GM21360 (cell line): ENCODE measurements at regions not wholly inside any gene's neighbourhood (a gene's known extent, or its start where the extent isn't known, plus 50 kb on each side); places are given as distances from the start of the nearest gene placed in this dataset.

ENCODE experiments used
- ATAC-seq: cut with Tn5 transposase; IDR thresholded peaks from one replicate; pipeline ENCODE4 v1.9.1; 2021; ENCODE audit warnings: mild to moderate bottlenecking, moderate library complexity; ENCODE audit not compliant: unreplicated experiment

DNA sequence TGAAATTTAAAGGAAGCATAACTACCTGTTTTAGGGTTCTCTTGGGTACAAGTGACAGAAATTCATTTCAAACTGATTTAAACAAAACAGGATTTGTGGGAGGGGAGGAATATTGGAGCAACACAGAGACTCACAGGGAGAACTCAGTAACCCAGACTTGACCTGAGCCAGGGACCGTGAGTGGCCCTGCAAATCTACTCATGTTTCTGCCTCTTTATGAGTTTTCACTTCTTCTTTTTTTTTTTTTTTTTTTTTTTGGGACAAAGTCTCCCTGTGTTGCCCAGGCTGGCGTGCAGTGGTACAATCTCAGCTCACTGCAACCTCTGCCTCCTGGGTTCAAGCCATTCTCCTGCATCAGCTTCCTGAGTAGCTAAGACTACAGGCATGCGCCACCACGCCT is 405.6 kb upstream of the ZNF608 start:
- ATAC-seq: no peak

DNA sequence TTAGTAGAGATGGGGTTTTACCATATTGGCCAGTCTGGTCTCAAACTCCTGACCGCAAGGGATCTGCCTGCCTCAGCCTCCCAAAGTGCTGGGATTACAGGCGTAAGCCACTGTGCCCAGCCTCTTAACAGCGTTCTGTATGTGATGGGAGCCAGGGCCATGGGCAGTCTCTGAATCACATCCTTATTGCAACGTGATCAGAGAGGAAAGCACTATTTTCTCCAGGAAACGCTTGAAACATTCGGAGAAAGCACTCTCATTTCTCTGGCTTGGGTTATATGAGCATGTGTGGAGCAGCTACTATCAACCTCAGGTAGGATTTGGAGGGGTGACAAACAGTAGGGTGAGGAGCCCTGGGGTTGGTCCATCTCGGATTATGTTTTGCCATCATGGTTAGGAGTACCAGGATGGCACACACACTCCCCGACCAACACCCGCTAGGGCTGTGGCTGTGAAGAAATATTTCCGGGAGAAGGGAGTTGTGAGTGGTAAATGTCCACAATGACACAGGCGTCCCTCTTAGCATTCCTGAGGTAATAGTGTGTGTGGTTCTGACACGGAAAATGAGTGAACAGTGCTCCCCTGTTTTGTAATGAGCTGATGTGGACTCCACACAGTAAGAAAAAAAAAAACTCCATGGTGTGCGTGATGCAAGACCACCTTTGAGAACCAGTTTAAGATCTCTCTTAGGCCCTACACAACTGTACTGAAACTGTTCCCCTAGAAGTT is 406.2 kb upstream of the ZNF608 start:
- ATAC-seq: no peak

DNA sequence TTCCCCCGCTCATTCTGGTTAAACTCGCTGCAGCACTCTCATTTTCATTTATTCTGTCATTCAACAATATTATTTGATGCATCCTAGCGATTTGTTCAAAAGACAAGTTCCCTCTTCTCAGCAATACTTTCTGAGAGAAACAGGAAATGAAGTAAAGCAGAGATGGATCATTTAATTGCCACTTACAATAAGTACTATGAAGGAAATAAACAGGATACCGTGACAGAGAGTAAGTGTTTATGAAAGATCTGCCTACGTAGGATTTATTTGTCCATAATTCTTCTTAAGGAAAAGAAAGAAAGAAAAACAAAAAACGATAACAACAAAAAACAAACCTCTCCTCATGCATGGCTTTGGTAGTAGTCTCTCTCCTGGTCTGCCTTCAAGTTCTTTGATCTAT is 406.8 kb upstream of the ZNF608 start:
- ATAC-seq: no peak

DNA sequence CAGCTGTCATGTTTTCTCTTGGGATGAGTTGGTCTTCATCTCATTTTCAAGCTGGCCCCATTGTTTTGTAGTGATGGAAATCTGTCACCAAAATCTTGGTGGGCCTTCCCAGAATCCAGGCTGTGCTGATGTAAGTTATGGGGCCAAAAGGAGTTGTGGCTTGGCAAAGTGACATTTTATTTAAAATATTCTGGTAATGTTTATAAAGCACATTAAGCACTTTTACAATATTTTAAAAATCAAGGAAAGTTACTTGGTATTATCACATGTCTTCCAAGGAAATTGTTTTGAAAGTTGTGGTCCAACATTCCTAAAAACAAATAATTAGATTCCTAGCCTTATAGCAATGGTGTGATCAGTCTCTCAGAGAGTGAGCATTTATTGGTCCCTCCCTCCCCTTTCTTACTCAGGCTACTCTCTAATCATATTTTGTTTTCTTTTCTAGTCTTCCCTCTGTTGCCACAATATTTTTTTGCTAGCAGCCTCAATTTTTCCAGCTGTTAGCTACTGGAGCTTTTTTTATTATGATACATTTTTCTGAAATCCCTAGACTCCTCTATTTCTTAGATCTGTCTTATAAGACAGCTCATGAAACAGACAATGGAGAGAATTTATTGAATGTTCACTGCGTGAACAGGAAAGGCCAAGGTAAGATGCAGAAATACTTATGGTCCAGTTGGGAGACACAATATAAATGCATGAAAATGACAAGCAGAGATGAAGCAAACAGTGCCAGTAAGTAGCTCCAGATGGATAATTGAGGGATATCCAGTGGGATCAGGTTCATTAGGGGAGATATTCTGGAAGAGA is 408.1 kb upstream of the ZNF608 start:
- no peak for ATAC-seq

DNA sequence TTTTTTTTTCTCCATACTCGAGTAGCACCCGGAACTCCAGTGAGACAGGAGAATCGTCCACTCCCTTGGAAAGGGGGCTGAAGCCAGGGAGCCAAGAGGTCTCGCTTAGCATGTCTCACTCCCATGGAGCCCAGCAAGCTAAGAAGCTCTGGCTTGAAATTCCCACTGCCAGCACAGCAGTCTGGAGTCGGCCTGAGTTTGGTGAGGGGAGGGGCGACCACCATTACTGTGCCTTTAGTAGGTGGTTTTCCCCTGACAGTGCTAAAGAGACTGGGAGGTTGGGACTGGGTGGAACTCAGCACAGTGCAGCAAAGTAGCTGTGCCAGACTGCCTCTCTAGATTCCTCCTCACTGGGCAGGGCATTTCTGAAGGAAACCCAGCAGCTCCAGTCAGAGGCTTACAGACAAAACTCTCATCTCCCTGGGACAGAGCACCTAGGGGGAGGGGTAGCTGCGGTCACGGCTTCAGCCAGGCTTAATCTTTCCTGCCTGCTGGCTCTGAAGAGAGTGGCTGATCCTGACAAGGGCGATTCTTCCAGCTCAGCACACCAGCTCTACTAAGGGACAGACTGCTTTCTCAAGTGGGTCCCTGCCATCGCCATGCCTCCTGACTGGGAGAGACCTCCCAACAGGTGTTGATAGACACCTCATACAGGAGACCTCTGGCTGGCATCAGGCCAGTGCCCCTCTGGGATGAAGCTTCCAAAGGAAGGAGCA is 414.5 kb upstream of the ZNF608 start:
- ATAC-seq: no peak

DNA sequence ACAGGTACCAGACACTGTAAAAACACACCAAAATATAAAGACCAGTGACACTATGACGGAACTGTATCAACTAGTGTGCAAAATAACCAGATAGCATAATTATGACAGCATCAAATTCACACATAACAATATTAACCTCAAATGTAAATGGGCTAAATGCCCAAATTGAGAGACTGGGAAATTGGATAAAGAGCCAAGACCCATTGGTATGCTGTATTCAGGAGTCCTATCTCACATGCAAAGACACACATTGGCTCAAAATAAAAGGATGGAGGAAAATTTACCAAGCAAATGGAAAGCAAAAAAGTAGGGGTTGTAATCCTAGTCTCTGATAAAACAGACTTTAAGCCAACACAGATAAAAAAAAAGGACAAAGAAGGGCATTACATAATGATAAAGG is 416.3 kb upstream of the ZNF608 start:
- no peak for ATAC-seq

DNA sequence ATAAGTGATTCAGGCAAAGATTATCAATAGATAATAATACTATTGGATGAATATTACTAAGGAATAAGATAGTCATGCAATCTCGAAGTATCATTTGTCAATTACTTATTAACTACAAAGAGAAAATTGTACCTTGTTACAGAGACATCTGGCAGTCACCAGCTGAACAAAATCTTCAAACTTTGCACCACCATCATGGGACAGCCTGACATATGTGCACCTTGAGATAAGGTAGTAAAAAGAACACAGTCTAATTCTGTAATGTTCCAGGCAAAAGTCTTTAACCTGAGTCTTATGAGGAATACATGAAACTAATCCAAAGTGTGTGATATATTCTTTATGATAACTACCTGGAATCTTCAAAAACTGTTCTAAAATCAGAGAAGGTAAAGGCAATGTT is 423.0 kb upstream of the ZNF608 start:
- ATAC-seq: no peak

DNA sequence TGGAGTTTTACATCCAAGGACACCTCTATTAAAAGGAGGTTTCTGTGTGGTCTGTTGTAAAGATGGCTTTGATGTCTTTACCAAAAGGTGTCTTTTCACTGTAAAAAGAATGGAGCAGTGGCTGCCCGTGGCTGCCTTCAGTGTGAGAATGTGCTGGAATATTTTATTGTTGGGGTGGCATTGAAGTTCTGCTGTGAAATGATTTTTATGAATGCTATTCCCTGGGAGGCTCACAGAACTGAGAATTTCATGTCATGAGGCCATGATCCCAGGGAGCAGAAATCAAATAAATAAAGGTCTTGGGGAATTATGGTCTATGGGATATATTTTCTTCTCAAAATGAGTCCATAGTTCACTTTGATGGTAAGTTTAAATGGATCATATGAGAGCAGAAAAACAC is 425.2 kb upstream of the ZNF608 start:
- no peak for ATAC-seq

DNA sequence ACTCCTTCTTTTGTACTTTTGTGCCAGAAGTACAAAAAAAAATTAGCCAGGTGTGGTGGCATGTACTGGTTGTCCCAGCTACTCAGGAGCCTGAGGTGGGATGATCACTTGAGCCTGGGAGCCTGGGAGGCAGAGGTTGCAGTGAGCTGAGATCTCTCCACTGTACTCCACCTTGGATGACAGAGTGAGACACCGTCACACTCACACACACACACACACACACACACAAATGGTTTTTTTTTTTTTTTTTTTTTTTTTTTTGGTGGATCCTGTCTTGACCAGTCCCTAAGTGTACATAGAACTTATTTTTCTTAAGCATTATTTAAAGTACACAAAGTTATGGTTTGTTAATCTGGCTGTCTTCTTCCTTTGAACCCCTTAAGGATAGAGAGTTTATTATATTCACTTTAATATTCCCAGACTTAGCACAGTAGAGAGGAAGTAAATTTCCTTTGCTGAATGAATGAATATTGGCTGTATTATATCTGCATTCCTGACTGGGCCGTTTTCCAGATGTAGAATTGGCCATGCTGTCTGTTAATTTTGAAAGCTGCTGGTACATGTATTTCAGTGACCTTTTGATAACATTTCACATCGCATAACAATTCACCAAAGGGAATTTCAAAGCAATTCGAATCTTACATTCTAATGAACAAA is 429.0 kb upstream of the ZNF608 start:
- no peak for ATAC-seq

DNA sequence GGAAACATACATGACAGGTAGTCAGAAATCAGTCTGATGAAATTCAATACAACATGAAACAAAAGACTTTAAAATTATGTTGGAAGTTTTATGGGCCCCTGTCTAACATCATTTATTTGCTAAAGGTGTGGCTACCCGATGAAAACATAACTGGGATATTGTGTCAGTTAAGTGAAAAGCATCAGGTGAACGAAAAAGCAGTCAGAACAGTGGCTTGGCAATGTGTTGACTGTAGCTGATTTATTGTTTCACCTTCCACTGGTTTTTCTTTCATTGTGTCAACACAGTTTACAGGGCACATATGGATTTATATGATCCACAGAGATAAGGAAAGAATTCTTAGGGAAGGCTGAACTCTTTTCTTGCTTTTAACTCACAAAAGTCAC is 429.6 kb upstream of the ZNF608 start:
- no peak for ATAC-seq

DNA sequence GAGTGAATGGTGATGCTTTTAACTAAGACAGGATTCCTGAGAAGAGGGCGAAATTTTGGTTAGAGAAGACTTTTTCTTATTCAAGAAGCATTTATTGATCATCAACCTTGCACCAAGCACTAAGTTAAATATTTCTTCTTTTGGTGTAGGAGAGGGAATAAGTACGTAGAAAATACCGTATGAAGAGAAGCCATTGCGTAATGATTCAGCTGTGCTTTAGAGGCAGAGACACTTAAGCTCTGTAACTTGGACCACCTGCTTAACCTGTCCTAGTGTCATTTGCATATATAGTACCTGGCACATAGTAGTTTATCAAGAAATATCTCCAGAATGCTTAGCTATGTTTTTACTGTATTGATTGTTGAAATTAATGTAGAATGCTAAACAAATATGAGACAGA is 430.9 kb upstream of the ZNF608 start:
- ATAC-seq: no peak

DNA sequence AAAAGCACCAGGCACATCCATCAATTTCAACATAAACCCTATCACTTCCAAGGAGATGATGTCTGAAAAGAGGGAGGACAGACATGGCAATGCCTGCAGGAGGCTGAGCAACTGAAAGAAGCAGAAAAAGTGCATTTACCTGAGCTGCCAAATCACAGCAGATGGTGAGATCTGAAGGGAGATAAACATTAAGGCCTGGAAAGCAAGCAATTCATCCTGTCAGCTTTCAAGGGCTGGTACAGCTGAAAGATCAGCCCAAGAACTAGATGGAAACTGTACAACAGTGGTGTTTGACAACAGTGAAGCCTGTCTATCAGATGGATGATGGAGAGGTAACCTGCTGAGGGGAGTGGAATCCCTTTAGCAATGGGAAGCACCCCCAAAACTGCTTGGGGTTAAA is 433.2 kb upstream of the ZNF608 start:
- ATAC-seq: no peak

DNA sequence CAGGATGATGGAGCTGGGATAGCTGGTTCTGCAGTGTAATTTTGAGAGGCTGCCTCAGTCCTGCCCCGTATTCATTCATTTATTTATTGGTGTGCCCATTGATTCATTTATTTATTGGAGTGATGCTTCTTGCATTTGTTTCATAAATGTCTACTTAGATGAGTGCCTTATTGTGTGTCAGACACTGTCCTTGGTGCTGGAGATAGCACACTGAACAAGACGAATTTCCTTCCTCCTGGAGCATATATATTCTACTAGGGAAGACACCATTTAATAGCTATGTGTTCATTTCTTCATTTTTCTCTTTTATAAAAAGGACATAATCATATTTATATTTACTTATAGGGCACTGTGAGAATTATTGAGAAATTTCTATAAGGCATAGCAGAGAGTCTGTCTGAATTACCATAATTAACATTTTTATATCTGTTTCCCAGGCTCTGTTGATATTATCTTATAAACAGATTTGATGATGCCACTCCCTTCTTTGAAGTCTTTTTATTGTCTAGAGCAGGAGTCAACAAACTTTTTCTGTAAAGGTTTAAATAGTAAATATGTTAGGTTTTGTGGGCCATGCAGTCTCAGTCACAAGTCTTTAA is 433.9 kb upstream of the ZNF608 start:
- no peak for ATAC-seq

DNA sequence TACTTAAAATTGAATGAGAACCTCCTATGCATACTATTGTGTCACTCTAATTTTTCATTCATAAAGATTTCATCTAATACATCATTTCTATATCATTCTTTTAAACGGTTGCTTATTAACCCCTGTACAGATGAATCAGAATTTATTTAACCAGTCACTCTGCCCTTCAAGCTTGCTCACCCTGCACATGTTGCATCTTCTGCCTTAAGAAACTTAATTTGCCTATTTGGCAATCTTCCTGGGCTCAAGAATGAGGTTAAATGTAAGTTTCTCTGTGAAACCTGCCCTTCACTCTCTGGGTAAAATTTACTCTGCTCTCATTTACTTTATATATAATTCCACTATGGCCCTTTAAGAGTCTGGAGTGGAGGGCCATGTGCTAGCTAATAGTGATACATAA is 434.7 kb upstream of the ZNF608 start:
- ATAC-seq: no peak

DNA sequence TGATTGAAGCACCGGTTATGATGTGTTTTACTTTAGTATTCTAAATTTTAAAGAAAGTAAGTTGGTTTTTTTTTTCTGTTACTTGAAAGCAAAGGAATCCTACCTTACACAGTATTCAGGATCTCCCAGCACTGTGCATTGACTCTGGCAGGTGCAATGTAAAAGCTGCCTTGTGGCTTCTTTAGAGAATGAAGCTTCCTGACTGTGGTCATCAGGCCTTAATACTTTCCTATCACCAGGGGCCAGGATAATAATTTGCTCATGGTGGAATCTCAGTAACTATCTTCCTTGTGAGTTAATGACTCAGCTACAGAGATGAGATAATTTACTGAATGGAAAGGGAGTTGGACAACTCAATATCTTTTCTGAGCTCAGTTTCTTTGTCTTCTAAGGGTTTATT is 435.5 kb upstream of the ZNF608 start:
- no peak for ATAC-seq

DNA sequence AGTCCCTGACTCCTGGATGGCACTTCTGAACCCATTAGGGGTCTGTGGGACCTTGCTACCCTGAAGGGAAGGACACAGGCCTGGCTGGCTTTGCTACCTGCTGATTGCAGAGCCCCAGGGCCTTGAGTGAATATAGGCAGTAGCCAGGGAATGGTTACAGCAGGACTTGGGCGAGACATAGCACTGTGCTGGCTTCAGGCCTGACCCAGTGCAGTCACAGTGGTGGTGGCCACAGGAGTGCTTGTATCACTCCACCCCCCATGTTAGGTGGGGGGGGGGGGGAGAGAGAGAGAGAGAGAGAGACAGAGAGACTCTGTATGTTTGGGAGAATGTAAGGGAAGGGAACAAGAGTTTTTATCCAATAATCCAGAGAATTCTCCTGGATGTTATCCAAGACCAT is 439.3 kb upstream of the ZNF608 start:
- ATAC-seq: no peak

DNA sequence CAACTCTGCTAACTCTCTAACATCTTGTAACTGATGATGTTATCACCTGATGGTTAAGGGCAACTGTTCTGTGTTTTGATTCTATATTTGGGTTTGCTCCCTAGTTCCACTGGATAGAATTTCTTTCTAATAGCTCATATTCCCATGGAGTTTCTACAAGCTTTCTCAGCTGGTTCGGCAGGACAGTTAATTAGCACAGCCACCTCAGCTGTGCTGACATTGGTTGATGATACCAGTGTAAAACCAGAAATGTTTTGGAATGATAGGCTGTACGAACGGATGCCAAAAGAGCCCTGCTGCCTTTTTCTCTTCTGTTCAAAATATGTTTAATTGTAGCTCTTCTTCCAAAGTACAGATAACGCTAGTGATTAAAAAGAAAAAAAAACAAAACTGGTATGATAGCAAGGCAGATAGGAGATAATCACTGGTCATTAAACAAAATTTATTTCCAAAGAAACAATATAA is 440.5 kb upstream of the ZNF608 start:
- ATAC-seq: no peak

DNA sequence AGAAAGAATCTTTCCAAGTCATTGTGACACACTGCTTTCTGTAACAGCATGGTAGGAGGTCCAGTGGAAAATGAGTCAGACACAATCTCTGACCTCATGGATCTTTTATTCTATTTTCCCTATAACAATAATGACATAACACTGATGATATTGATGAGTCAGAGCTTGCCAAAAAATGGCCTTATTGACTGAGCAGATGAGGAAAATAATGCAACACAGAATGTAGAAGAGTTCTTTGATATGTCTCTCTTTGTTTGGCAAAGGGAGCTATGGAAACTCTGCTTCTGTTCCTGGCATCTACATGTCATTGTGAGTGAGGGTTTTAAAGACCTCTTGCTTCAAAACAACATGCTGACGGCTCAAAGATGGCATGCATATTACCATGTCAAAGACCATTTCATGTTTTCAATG is 443.1 kb upstream of the ZNF608 start:
- ATAC-seq: no peak

DNA sequence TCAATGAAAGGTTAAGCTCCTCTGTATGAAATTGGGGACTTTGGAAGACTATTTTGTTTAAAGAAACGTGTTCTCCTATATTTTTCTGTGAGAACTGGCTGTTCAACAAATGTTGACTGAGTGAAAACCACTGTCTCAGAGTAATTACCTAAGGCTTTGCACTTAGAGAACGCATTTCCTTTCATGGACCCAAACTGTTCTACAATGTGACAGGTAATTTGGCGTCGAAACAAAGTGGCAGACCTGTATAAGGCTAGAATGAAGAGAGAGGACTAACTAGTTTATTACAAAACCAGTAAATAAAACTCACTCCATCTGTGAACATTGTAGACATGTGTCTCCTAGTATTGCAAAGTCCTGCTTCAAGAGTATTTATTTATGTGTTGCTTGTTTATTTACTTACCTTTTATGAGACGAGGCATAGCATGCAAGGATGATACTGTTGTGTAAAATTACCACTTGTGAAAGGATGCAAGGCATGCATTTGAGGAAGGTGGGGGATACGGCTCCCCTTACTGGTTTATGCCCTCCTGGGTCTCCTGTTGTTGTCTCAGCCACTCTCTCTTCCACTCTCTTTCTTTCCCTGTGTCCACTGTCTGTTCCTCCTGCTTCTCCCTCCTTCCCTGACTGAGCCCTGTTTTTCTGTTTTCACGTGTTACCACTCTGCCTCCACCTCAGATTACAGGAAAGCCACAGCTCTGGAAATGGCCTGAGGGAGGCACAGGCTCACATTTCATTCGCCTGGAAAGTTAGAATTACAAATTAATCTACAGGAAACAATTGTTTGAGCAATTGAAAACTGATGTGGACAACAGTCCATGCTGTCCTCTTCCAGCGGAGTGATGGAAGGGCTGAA is 444.0 kb upstream of the ZNF608 start:
- ATAC-seq: no peak

DNA sequence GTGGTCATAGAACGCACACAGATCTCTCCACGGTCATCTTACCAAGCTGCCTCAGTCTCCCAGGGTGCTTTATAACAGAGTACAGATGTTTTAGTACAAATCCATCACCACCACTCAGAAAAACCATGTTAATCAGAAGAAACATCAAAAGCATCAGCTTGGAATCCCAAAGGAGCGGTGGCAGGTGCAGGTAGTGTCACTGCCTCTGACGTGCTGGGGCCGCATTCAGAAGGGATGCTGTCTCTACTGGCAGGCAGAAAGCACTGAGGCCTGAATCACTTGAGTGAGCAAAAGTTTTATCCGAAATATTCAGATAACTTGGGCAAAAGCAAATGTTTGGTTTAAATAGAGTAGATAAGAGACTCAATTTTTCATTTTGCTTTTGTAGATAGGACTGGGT is 448.4 kb upstream of the ZNF608 start:
- ATAC-seq: no peak
